H1 (cell line): ENCODE measurements at regions not wholly inside any gene's neighbourhood (a gene's known extent, or its start where the extent isn't known, plus 50 kb on each side); places are given as distances from the start of the nearest gene placed in this dataset.

Experiments used
- CREB1 ChIP-seq: IDR thresholded peaks from 2 replicates; pipeline ENCODE4 v1.6.1; 2012; ENCODE audit warnings: inconsistent platforms
- SRF ChIP-seq: IDR thresholded peaks from 2 replicates; pipeline ENCODE4 v1.6.1; 2011; ENCODE audit warnings: mild to moderate bottlenecking, low read depth, low read length, moderate library complexity
- TF ChIP-seq, protein P1 (sequence below), 3 experiments: IDR thresholded peaks; 1 replicate in 2 of 3; 2 replicates in 1 of 3; pipeline versions ENCODE4 v1.5.1 to v1.6.1; 2011; ENCODE audit warnings: low read length in 3 of 3, mild to moderate bottlenecking in 3 of 3, inconsistent platforms in 2 of 3, low read depth in 1 of 3, moderate library complexity in 1 of 3; ENCODE audit not compliant: insufficient read depth in 1 of 3; ENCODE audit errors: control extremely low read depth in 1 of 3

- TF ChIP-seq, protein P1, sequence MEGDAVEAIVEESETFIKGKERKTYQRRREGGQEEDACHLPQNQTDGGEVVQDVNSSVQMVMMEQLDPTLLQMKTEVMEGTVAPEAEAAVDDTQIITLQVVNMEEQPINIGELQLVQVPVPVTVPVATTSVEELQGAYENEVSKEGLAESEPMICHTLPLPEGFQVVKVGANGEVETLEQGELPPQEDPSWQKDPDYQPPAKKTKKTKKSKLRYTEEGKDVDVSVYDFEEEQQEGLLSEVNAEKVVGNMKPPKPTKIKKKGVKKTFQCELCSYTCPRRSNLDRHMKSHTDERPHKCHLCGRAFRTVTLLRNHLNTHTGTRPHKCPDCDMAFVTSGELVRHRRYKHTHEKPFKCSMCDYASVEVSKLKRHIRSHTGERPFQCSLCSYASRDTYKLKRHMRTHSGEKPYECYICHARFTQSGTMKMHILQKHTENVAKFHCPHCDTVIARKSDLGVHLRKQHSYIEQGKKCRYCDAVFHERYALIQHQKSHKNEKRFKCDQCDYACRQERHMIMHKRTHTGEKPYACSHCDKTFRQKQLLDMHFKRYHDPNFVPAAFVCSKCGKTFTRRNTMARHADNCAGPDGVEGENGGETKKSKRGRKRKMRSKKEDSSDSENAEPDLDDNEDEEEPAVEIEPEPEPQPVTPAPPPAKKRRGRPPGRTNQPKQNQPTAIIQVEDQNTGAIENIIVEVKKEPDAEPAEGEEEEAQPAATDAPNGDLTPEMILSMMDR (IDR thresholded peaks at IDR 0.05; ENCODE audit: control extremely low read depth in 1 of 3, insufficient read depth in 1 of 3, low read depth in 1 of 3, low read length in 3 of 3) = no peak
- TF ChIP-seq CREB1 (no peak), SRF (no peak)
These were observed 660.6 kb downstream of the RNF144A start for GRCh38 chr2:7577769-7578168.
